ENCODE measurements at regions not wholly inside any gene's neighbourhood (a gene's known extent, or its start where the extent isn't known, plus 50 kb on each side); places are given as distances from the start of the nearest gene placed in this dataset.

- no peak for DNase-seq (ENCODE audit: extremely low read depth, low read depth)
- TF ChIP-seq, protein P1, sequence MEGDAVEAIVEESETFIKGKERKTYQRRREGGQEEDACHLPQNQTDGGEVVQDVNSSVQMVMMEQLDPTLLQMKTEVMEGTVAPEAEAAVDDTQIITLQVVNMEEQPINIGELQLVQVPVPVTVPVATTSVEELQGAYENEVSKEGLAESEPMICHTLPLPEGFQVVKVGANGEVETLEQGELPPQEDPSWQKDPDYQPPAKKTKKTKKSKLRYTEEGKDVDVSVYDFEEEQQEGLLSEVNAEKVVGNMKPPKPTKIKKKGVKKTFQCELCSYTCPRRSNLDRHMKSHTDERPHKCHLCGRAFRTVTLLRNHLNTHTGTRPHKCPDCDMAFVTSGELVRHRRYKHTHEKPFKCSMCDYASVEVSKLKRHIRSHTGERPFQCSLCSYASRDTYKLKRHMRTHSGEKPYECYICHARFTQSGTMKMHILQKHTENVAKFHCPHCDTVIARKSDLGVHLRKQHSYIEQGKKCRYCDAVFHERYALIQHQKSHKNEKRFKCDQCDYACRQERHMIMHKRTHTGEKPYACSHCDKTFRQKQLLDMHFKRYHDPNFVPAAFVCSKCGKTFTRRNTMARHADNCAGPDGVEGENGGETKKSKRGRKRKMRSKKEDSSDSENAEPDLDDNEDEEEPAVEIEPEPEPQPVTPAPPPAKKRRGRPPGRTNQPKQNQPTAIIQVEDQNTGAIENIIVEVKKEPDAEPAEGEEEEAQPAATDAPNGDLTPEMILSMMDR (IDR thresholded peaks at IDR 0.05; ENCODE audit: low read depth, low read length): no peak
These were observed 846.9 kb upstream of the VRK2 start for GRCh38 chr2:57199663-57200062.

DNA sequence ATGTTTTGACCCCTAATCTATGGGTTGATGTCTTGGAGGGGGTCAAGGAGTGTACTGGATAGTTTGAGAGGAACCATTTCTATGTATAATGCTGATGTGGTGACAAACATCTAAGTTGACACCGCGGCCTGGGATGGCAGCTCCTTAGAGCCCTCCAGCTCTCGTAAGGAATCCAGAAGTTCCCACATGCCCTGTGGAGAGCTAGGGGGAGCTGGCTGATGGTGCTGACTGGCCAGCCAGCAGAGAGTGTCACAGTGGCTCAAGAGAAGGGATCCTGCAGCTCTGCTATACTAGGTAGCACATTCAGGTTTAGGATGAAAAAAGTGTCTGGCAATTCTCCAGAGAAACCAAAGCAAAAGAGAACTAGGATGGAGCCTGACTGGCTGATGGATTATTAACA is 842.2 kb upstream of the VRK2 start:
- TF ChIP-seq, protein P1 (IDR thresholded peaks at IDR 0.05; ENCODE audit: low read depth, low read length): no peak
- no peak for DNase-seq (ENCODE audit: extremely low read depth, low read depth)

DNA sequence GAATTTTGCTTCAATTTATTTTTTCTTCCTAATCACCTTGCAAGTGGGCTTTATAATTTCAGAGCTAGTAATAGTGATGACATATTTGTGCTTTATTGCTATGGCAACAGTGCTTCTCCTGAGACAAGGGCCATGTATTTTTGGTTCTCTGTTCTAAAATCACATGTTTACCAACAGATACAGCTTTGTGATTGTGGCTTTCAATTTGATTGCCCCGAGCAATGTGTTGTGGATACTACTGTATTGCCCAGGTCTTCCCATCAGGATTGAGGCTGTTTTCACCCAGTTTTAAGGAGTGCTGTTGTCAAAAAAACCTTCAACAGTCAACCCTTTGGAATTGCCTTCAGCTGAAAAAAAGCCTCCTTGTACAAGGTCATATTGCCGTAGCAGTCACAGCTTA is 841.4 kb upstream of the VRK2 start:
- DNase-seq (ENCODE audit: extremely low read depth, low read depth): no peak

DNA sequence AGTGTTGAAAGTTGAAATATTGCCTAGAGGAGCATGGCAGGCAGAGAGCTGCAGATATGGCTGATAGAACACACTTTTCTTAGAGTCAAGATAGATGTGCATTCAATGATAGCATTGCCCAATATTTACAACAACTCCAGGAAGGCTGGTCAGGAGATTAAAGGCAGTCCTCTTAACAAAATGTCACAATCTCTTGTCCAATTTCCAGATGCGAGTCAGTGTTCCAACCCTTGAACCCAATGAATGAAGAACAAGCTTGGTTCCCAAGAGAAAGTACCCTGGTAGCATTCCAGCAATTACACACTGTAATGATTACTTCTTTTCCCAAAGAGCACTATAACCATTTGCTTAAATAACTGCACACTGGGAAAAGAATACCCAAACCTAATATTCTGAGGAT is 839.4 kb upstream of the VRK2 start:
- no peak for DNase-seq (ENCODE audit: extremely low read depth, low read depth)
- TF ChIP-seq, protein P1 (IDR thresholded peaks at IDR 0.05; ENCODE audit: low read depth, low read length): no peak

More for the DNA sequence above, 841.4 kb upstream of the VRK2 start:
- TF ChIP-seq, protein P1 (IDR thresholded peaks at IDR 0.05; ENCODE audit: low read depth, low read length): no peak

- TF ChIP-seq, protein P1 (IDR thresholded peaks at IDR 0.05; ENCODE audit: low read depth, low read length): no peak
- no peak for DNase-seq (ENCODE audit: extremely low read depth, low read depth)
These were observed 836.8 kb upstream of the VRK2 start for GRCh38 chr2:57209799-57210198.

DNA sequence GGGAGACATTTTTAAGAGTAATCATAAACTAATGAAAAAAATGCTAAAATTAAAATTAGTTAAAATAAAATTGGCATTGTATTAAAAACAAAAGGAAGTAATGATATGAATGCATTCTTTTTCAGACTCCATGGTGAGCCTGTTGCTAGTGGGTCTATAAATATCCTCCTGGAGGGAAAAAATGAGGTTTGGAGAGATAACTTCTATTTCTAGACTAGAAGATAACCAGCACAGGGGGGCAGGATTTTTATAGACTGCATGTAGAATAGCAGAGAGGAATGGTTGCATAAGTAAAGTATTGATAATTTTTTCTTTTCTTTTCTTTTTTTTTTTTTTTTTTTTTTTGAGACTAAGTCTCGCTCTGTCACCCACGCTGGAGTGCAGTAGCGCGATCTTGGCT is 835.8 kb upstream of the VRK2 start:
- TF ChIP-seq, protein P1 (IDR thresholded peaks at IDR 0.05; ENCODE audit: low read depth, low read length): no peak
- no peak for DNase-seq (ENCODE audit: extremely low read depth, low read depth)

DNA sequence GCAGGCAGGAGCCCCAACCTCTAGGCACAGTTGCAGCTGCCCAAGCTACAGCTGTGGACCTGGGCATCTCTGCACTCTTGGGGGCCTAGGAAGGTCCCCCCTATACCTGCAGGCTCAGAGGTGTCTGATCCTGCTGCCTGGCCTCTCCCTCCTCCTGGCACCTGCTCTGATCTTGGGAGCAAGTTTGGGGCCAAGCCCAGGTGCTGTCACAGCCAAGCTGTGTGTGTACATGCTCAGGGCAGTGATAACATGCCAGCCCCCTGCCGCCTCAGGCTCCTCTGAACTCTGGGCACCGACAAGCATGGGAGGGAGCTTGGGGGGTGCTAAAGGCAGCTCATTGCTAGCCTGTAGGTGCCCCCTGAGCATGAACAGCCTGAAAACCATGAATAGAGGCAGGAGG is 829.6 kb upstream of the VRK2 start:
- DNase-seq (ENCODE audit: extremely low read depth, low read depth): no peak
- TF ChIP-seq, protein P1 (IDR thresholded peaks at IDR 0.05; ENCODE audit: low read depth, low read length): no peak

Data from AG09319 (cell line).